Heart left ventricle (tissue), 16 donors: ENCODE measurements at regions not wholly inside any gene's neighbourhood (a gene's known extent, or its start where the extent isn't known, plus 50 kb on each side); places are given as distances from the start of the nearest gene placed in this dataset.

Experiments used
- ATAC-seq, 4 donors: fragments of 200-7000 bp; cut with Tn5 transposase; one replicate each; pipeline ENCODE4 v1.9.1; 2020 to 2022; ENCODE audit warnings: moderate library complexity in 4 of 4, mild to moderate bottlenecking in 3 of 4, moderate number of reproducible peaks in 1 of 4
- DNase-seq, 5 donors: peaks; one replicate each; pipeline ENCODE4 v3.0.0-alpha.2; 2020
- H3K27ac ChIP-seq, 12 donors: fragments of 200-600 bp; sonication (generic) in 4 of 12; one replicate each; pipeline versions ENCODE4 v1.5.0 to v1.8.0; 2016 to 2022; ENCODE audit warnings: mild to moderate bottlenecking in 2 of 12
- H3K27me3 ChIP-seq, 9 donors: fragments of 200-600 bp; sonication (generic) in 2 of 9; one replicate each; pipeline versions ENCODE4 v1.5.1 to v1.8.0; 2016 to 2022; ENCODE audit warnings: mild to moderate bottlenecking in 3 of 9
- H3K36me3 ChIP-seq, 9 donors: fragments of 200-600 bp; sonication (generic) in 2 of 9; one replicate each; pipeline versions ENCODE4 v1.5.0 to v1.8.0; 2018 to 2022; ENCODE audit warnings: mild to moderate bottlenecking in 2 of 9
- H3K4me1 ChIP-seq, 12 donors: fragments of 200-600 bp; sonication (generic) in 4 of 12; one replicate each; pipeline versions ENCODE4 v1.5.0 to v1.8.0; 2016 to 2022; ENCODE audit warnings: mild to moderate bottlenecking in 3 of 12
- H3K4me3 ChIP-seq, 12 donors: fragments of 200-600 bp; sonication (generic) in 4 of 12; one replicate each; pipeline versions ENCODE4 v1.5.0 to v1.8.0; 2017 to 2022; ENCODE audit warnings: mild to moderate bottlenecking in 9 of 12, moderate library complexity in 4 of 12
- H3K9me3 ChIP-seq, 12 donors: fragments of 200-600 bp; sonication (generic) in 4 of 12; one replicate each; pipeline versions ENCODE4 v1.5.0 to v1.8.0; 2016 to 2022; ENCODE audit warnings: mild to moderate bottlenecking in 1 of 12
- CTCF ChIP-seq, 12 donors: fragments of 200-600 bp; sonication (generic) in 4 of 12; IDR thresholded peaks; one replicate each; pipeline versions ENCODE4 v1.5.0 to v1.8.0; 2018 to 2022; ENCODE audit warnings: antibody characterized with exemption in 12 of 12, mild to moderate bottlenecking in 5 of 12
- POLR2A ChIP-seq, 2 donors: fragments of 450-650 bp; IDR thresholded peaks; one replicate each; pipeline ENCODE4 v1.6.1; 2017; ENCODE audit warnings: antibody characterized with exemption in 2 of 2, mild to moderate bottlenecking in 2 of 2, moderate library complexity in 2 of 2
- whole genome bisulfite sequencing, 4 donors: extraction: QIAGEN DNeasy Blood & Tissue Kit in 2 of 4; methylation state at CpG; one replicate each; pipeline versions ENCODE4 v1.1.5 to v1.1.7; 2013 to 2018; 5-methylcytosine and 5-hydroxymethylcytosine counted together
- intact Hi-C, 10 donors: fragments of 100-400 bp; cut with DNase I; formaldehyde crosslinking; loops; one replicate each; pipeline versions ENCODE4 v1.11.1 to v1.14.2; 2022
- donor health status: ischemic (EF 13 %, LVEDD 7.1; RV severe dilation, severe dysfunction).
- donor health status: healthy with polysubstance abuse.
- donor health status: DM: no; HTN: yes; CAD: no.
- donor health status: DM: no; HTN: no; CAD: no.
- donor health status: ischemic (EF 25% LVEDD 6.9; RV normal size, moderate dysfunction).
- donor health status: ischemic (EF 25% LVEDD 5.7; RV mildly dilated, moderate dysfunction).
- donor health status: healthy.
- donor health status: DM: yes; HTN: yes; CAD: no.
- donor health status: ischemic (EF 35%, LVEDD 5.7; RV mildly dilated, moderate dysfunction).
- donor health status: nonischemic (EF 11% LVEDD 7.7; RV severe dilation, severe dysfunction).
- donor health status: DM: yes; HTN: yes; CAD: no.
- donor health status: PGD.
- donor health status: ischemic (EF 29% LVEDD 5.4; RV normal size, mild dysfunction).
- donor health status: nonischemic (EF 23%, LVEDD 6.1; RV moderate dilation, normal function).

- H3K4me3 ChIP-seq: no peak overlapping the region
- no peak for ATAC-seq
- no peak overlapping the region for H3K27ac ChIP-seq
- intact Hi-C loops: no loop called here
- H3K4me1 ChIP-seq: no peaks in the 10 kb centered on the region
- 82 to 90% (median 85%) methylated on average over 3 of the region's 3 CpGs for WGBS, 4 donors
- no peak for TF ChIP-seq POLR2A (IDR thresholded peaks at IDR 0.05)
- no peak for TF ChIP-seq CTCF (IDR thresholded peaks at IDR 0.05)
- H3K36me3 ChIP-seq: no peaks in the 10 kb centered on the region
- H3K9me3 ChIP-seq: no peaks in the 10 kb centered on the region
- DNase-seq: no peak
- H3K27me3 ChIP-seq: peaks cover 0 to 7% (median 0%) of the 10 kb centered on the region in 9 donors
These were observed 367.8 kb upstream of the SOX9 start for GRCh38 chr17:71753070-71753469.

- H3K4me3 ChIP-seq: no peak overlapping the region
- H3K9me3 ChIP-seq: no peaks in the 10 kb centered on the region
- no peaks in the 10 kb centered on the region for H3K4me1 ChIP-seq
- WGBS, 4 donors: 68 to 76% (median 71%) methylated on average over 5 of the region's 5 CpGs
- DNase-seq: no peak
- H3K36me3 ChIP-seq: no peaks in the 10 kb centered on the region
- H3K27ac ChIP-seq: no peak overlapping the region
- intact Hi-C loops: no loop called here
- no peak for TF ChIP-seq POLR2A (IDR thresholded peaks at IDR 0.05)
- no peak for TF ChIP-seq CTCF (IDR thresholded peaks at IDR 0.05)
- H3K27me3 ChIP-seq: peaks cover 0 to 3% (median 0%) of the 10 kb centered on the region in 9 donors
- ATAC-seq: no peak
These were observed 363.7 kb upstream of the SOX9 start for GRCh38 chr17:71757156-71757555.

GRCh38 chr17:71757956-71758355, 362.9 kb upstream of the SOX9 start:
- intact Hi-C loops: no loop called here
- ATAC-seq: no peak

GRCh38 chr17:71759422-71760060, 361.3 kb upstream of the SOX9 start:
- Histone ChIP-seq H3K27me3 (no peaks in the 10 kb centered on the region), H3K4me3 (no peak overlapping the region), H3K4me1 (no peaks in the 10 kb centered on the region), H3K9me3 (no peaks in the 10 kb centered on the region), H3K36me3 (no peaks in the 10 kb centered on the region), H3K27ac (no peak overlapping the region)
- TF ChIP-seq CTCF (IDR thresholded peaks at IDR 0.05) (no peak), POLR2A (IDR thresholded peaks at IDR 0.05) (no peak)
- intact Hi-C loops: loop anchor here in 1 of 10 donors (10.0 kb wide), 1 partner anchor 355 kb away; no protein-coding TSS in a partner anchor
- no peak for ATAC-seq
- WGBS, 4 donors: 59 to 68% (median 64%) methylated on average over 8 of the region's 8 CpGs
- DNase-seq: no peak

More at GRCh38 chr17:71757956-71758355, 362.9 kb upstream of the SOX9 start:
- TF ChIP-seq POLR2A (IDR thresholded peaks at IDR 0.05) (no peak), CTCF (IDR thresholded peaks at IDR 0.05) (no peak)
- 90 to 96% (median 92%) methylated on average over 1 of the region's 1 CpG for WGBS, 4 donors
- Histone ChIP-seq H3K4me1 (no peaks in the 10 kb centered on the region), H3K4me3 (no peak overlapping the region), H3K27ac (no peak overlapping the region), H3K9me3 (no peaks in the 10 kb centered on the region), H3K27me3 (peaks cover 0 to 3% (median 0%) of the 10 kb centered on the region in 9 donors), H3K36me3 (no peaks in the 10 kb centered on the region)
- no peak for DNase-seq
